Brain microvascular endothelial cell (primary cell): ENCODE measurements at regions not wholly inside any gene's neighbourhood (a gene's known extent, or its start where the extent isn't known, plus 50 kb on each side); places are given as distances from the start of the nearest gene placed in this dataset.

Experiments
- DNase-seq: peaks from one replicate; pipeline ENCODE4 v3.0.0-alpha.2; 2020
- H3K27ac ChIP-seq: fragments of 250-450 bp; sonication (Bioruptor Pico); 2 replicates; pipeline ENCODE4 v1.5.1; 2020; ENCODE audit warnings: mild to moderate bottlenecking, moderate library complexity
- H3K27me3 ChIP-seq: fragments of 250-450 bp; sonication (Bioruptor Pico); replicated peaks from 2 replicates; pipeline ENCODE4 v1.5.1; 2020; ENCODE audit warnings: mild to moderate bottlenecking
- H3K36me3 ChIP-seq: fragments of 250-450 bp; sonication (Bioruptor Pico); replicated peaks from 2 replicates; pipeline ENCODE4 v1.5.1; 2020; ENCODE audit warnings: mild to moderate bottlenecking
- H3K4me3 ChIP-seq: 2 replicates; pipeline ENCODE4 v1.5.1; 2011; ENCODE audit warnings: low read depth, mild to moderate bottlenecking, control low read depth, low read length, moderate library complexity
- in situ Hi-C: cut with HindIII; loops from 2 replicates; pipeline ENCODE4 v1.10.0; 2017; ENCODE audit warnings: low sequenced_read_pairs, low pct_ligation_motif_present
- TF ChIP-seq, protein P1 (sequence below): IDR thresholded peaks from 2 replicates; pipeline ENCODE4 v1.5.1; 2011; ENCODE audit warnings: low read depth, mild to moderate bottlenecking, moderate library complexity, low read length, control low read depth, inconsistent platforms; ENCODE audit errors: missing control alignments

DNA sequence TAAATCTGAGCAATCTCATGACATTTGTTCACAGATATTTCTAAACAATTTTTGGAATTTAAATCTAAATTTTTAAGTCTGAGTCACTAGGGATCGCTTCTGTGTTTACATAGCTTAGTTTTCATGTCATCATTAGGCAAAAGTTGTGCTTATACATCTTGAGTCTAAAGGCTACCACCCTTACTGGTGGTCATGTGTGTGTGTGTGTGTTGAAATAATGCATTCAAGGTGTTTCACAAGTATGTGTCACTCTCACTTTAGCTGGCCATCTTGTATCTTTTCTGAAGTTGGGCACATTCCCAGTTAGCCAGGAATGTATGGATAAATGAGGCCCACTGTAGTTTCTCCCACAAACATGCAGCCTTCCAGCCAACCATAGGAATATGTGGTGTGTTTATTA is 1162.5 kb upstream of the PRMT6 start:
- no peaks in the 10 kb centered on the region for H3K36me3 ChIP-seq
- in situ Hi-C loops: no loop called here
- DNase-seq: peak; percentile 3
- TF ChIP-seq, protein P1, sequence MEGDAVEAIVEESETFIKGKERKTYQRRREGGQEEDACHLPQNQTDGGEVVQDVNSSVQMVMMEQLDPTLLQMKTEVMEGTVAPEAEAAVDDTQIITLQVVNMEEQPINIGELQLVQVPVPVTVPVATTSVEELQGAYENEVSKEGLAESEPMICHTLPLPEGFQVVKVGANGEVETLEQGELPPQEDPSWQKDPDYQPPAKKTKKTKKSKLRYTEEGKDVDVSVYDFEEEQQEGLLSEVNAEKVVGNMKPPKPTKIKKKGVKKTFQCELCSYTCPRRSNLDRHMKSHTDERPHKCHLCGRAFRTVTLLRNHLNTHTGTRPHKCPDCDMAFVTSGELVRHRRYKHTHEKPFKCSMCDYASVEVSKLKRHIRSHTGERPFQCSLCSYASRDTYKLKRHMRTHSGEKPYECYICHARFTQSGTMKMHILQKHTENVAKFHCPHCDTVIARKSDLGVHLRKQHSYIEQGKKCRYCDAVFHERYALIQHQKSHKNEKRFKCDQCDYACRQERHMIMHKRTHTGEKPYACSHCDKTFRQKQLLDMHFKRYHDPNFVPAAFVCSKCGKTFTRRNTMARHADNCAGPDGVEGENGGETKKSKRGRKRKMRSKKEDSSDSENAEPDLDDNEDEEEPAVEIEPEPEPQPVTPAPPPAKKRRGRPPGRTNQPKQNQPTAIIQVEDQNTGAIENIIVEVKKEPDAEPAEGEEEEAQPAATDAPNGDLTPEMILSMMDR: no peak
- no peak overlapping the region for H3K27ac ChIP-seq
- no peak overlapping the region for H3K4me3 ChIP-seq
- H3K27me3 ChIP-seq: no peaks in the 10 kb centered on the region

DNA sequence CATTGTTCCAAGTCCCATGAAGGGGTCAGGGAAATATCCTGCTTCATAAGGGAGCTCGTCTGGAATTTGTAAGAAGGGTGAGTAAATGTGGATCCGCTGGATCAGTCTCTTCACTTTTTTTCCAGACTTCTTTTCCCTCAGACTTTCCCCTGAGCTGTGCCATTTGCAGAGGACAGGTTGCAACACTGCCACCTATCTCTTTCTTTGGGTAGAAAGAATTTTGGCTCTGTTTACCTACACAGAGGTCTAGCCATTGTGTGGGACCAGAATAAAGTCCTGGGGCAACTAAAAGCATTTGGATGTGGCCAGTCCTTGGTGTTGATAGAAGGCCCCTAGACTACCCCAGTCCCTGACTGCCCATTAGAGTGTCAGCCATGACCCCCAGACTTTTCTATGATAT is 1146.7 kb upstream of the PRMT6 start:
- no peak overlapping the region for H3K4me3 ChIP-seq

DNA sequence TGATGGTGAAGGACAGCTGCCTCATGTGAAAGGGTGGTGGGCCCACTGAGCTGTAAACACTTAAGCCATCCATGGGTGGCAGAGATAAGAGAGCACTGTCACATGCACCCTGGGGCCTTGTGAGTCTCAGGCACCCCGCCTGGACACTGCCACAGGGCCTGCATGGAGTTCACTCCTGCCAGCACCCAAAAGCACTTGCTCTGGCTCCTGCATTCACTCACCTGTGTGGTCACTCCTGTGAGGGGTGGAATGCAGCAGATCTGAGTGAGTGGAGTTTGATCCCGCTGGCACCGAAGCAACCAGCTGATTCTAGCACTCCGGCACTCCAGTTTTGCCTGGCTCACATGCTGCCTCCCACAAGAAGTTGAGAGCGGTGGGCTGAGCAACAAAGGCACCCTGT is 1142.1 kb upstream of the PRMT6 start:
- DNase-seq: no peak
- no peaks in the 10 kb centered on the region for H3K27me3 ChIP-seq
- no peaks in the 10 kb centered on the region for H3K36me3 ChIP-seq
- TF ChIP-seq, protein P1: no peak
- H3K4me3 ChIP-seq: no peak overlapping the region
- in situ Hi-C loops: no loop called here
- H3K27ac ChIP-seq: no peak overlapping the region

More for the DNA sequence above, 1146.7 kb upstream of the PRMT6 start:
- TF ChIP-seq, protein P1: no peak
- Histone ChIP-seq H3K27me3 (no peaks in the 10 kb centered on the region), H3K36me3 (no peaks in the 10 kb centered on the region), H3K27ac (no peak overlapping the region)
- no peak for DNase-seq
- in situ Hi-C loops: no loop called here

DNA sequence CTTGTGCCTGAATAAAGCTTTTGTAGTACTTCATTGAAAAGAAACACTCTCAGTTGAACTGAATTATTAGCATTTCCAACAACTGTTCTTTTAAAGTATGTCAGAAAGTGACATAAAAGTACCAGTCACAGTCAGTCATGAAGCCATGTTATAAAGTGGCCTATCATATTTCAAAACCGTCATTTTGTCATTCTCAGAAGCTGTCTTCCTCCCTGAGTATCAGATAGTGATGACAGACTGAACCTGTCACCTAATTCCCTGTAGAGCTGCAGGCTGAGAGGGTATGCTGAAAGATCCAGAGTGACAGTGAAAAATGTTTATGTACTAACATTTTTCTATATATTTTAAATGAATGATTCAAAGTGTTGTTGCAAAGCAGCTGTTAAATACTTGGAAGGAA is 1121.7 kb upstream of the PRMT6 start:
- H3K36me3 ChIP-seq: no peaks in the 10 kb centered on the region
- in situ Hi-C loops: no loop called here
- no peak overlapping the region for H3K4me3 ChIP-seq
- no peak for DNase-seq
- TF ChIP-seq, protein P1: no peak
- no peak overlapping the region for H3K27ac ChIP-seq
- H3K27me3 ChIP-seq: no peaks in the 10 kb centered on the region

DNA sequence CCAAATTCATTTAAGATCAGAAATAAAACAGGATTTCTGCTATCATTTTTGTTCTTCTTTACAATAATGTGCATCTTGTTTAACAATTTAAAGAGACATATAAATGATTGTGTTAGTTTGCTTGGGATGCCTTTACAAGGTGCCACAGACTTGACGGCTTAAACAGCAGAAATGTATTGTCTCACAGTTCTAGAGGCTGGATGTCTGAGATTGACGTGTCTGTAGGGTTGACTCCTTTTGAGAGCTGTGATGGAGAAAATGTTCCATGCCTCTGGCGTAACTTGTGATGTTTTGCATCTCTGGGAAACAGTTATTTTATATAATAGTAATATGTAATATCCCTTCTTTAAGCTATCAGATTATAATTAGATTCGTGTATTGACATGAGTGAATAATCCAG is 1091.6 kb upstream of the PRMT6 start:
- in situ Hi-C loops: no loop called here
- TF ChIP-seq, protein P1: no peak
- H3K27ac ChIP-seq: no peak overlapping the region
- DNase-seq: no peak
- H3K36me3 ChIP-seq: no peaks in the 10 kb centered on the region
- no peak overlapping the region for H3K4me3 ChIP-seq
- H3K27me3 ChIP-seq: no peaks in the 10 kb centered on the region

DNA sequence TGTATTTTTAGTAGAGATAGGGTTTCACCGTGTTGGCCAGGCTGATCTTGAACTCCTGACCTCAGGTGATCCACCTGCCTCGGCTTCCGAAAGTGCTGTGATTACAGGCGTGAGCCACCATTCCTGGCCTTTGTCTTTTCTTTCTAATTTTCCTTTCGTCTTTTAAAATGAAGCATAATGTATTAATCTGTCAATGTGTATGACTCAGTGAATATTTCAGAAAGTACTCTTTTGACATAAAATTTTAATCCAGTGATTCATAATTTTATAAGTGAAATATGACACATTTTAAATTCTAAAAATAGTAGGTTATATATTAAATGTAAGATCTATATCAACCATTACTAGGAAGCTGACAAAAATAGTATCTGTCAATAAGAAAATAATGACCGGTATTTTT is 1059.0 kb upstream of the PRMT6 start:
- no peaks in the 10 kb centered on the region for H3K27me3 ChIP-seq
- no peaks in the 10 kb centered on the region for H3K36me3 ChIP-seq
- in situ Hi-C loops: no loop called here

More for the DNA sequence above, 1059.0 kb upstream of the PRMT6 start:
- Histone ChIP-seq H3K4me3 (no peak overlapping the region), H3K27ac (no peak overlapping the region)
- TF ChIP-seq, protein P1: no peak
- DNase-seq: no peak
